SK-N-SH (cell line): ENCODE measurements at regions not wholly inside any gene's neighbourhood (a gene's known extent, or its start where the extent isn't known, plus 50 kb on each side); places are given as distances from the start of the nearest gene placed in this dataset.

ENCODE experiments used
- CTCF ChIA-PET: fragments of 300-600, 350-600 bp; formaldehyde crosslinking; extraction: SDS; loops from one replicate; lab custom pipeline; 2021; lab: Yijun Ruan, JAX
- POLR2A ChIA-PET: fragments of 350-600 bp; sonication (Branson Sonifier 250); formaldehyde crosslinking; extraction: SDS; loops from one replicate; lab custom pipeline; 2020; ENCODE audit warnings: antibody characterized with exemption, inconsistent platforms; lab: Yijun Ruan, JAX
- DNase-seq: peaks from one replicate; pipeline ENCODE4 v3.0.0; 2012
- H2AFZ ChIP-seq: fragments of 200-600 bp; sonication (generic); 2 replicates; pipeline ENCODE4 v1.8.1; 2016; ENCODE audit warnings: antibody characterized with exemption, mild to moderate bottlenecking, low read depth
- H3F3A ChIP-seq: fragments of 200-600 bp; sonication (generic); replicated peaks from 2 replicates; pipeline ENCODE3; 2016; ENCODE audit warnings: antibody characterized with exemption, mild to moderate bottlenecking; ENCODE audit not compliant: insufficient read depth
- H3K27ac ChIP-seq, 2 experiments: fragments of 200-500 bp in 1 of 2; fragments of 200-600 bp in 1 of 2; sonication (Bioruptor generic) in 1 of 2; sonication (generic), shearing (Covaris generic) in 1 of 2; 2 replicates each; pipeline versions ENCODE4 v1.5.1 to v1.6.1; 2014 to 2016; ENCODE audit warnings: low read depth in 2 of 2, inconsistent platforms in 1 of 2, low read length in 1 of 2, mild to moderate bottlenecking in 1 of 2, mixed read lengths in 1 of 2
- H3K27me3 ChIP-seq: fragments of 200-600 bp; sonication (generic), shearing (Covaris generic); 2 replicates; pipeline ENCODE4 v1.6.1; 2016; ENCODE audit warnings: mixed run types; ENCODE audit not compliant: insufficient read depth
- H3K36me3 ChIP-seq, 2 experiments: fragments of 200-500 bp in 1 of 2; fragments of 200-600 bp in 1 of 2; sonication (Bioruptor generic) in 1 of 2; sonication (generic) in 1 of 2; replicated peaks in 1 of 2; 2 replicates each; pipeline versions ENCODE3 to v1.5.1; 2014 to 2016; ENCODE audit warnings: low read length in 1 of 2, mild to moderate bottlenecking in 1 of 2; ENCODE audit not compliant: insufficient read depth in 2 of 2, control insufficient read depth in 1 of 2
- H3K4me1 ChIP-seq, 2 experiments: fragments of 200-500 bp in 1 of 2; fragments of 200-600 bp in 1 of 2; sonication (Bioruptor generic) in 1 of 2; sonication (generic), shearing (Covaris generic) in 1 of 2; 2 replicates each; pipeline versions ENCODE4 v1.5.1 to v1.6.1; 2014 to 2016; ENCODE audit warnings: low read depth in 1 of 2, low read length in 1 of 2, mixed run types in 1 of 2; ENCODE audit not compliant: insufficient read depth in 2 of 2, control insufficient read depth in 1 of 2
- H3K4me2 ChIP-seq: fragments of 200-600 bp; sonication (generic), shearing (Covaris generic); 2 replicates; pipeline ENCODE4 v1.6.1; 2017; ENCODE audit warnings: mixed run types
- H3K4me3 ChIP-seq, 2 experiments: fragments of 200-500 bp in 1 of 2; fragments of 200-600 bp in 1 of 2; sonication (Bioruptor generic) in 1 of 2; sonication (generic), shearing (Covaris generic) in 1 of 2; 2 replicates each; pipeline versions ENCODE4 v1.5.1 to v1.8.1; 2014 to 2016; ENCODE audit warnings: low read depth in 2 of 2, inconsistent platforms in 1 of 2, low read length in 1 of 2, mild to moderate bottlenecking in 1 of 2, mixed read lengths in 1 of 2, moderate library complexity in 1 of 2
- H3K79me2 ChIP-seq: fragments of 200-600 bp; sonication (generic); 2 replicates; pipeline ENCODE4 v1.8.1; 2017; ENCODE audit warnings: mild to moderate bottlenecking; ENCODE audit not compliant: insufficient read depth
- H3K9ac ChIP-seq: fragments of 200-600 bp; sonication (generic); 2 replicates; pipeline ENCODE4 v1.6.1; 2017; ENCODE audit warnings: mixed run types
- H3K9me2 ChIP-seq: fragments of 200-600 bp; sonication (generic); 2 replicates; pipeline ENCODE4 v1.6.1; 2017; ENCODE audit warnings: mixed run types
- H3K9me3 ChIP-seq: fragments of 200-600 bp; sonication (generic); 2 replicates; pipeline ENCODE4 v1.6.1; 2017; ENCODE audit warnings: mixed run types, mild to moderate bottlenecking, moderate library complexity
- H4K20me1 ChIP-seq: fragments of 200-600 bp; sonication (generic); 2 replicates; pipeline ENCODE4 v1.6.1; 2017; ENCODE audit warnings: mild to moderate bottlenecking, mixed run types; ENCODE audit not compliant: insufficient read depth
- CTCF ChIP-seq: fragments of 200-600 bp; sonication (generic); IDR thresholded peaks from 2 replicates; pipeline ENCODE4 v1.6.1; 2017; ENCODE audit warnings: antibody characterized with exemption, mild to moderate bottlenecking, moderate library complexity
- ELF1 ChIP-seq: IDR thresholded peaks from 2 replicates; pipeline ENCODE4 v1.4.0; 2012
- EP300 ChIP-seq, 2 experiments: IDR thresholded peaks; 2 replicates each; pipeline versions ENCODE4 v1.4.0 to v1.6.1; 2012; ENCODE audit warnings: borderline replicate concordance in 1 of 2, low read depth in 1 of 2, low read length in 1 of 2
- EZH2phosphoT487 ChIP-seq: fragments of 200-600 bp; sonication (generic); IDR thresholded peaks from 2 replicates; pipeline ENCODE4 v1.6.1; 2017; ENCODE audit warnings: low read depth, mixed run types, mild to moderate bottlenecking, antibody characterized with exemption, moderate library complexity, borderline replicate concordance
- FOXJ3 ChIP-seq: sonication (generic); formaldehyde crosslinking; IDR thresholded peaks from 2 replicates; pipeline ENCODE4 v1.5.1; 2020; ENCODE audit warnings: mild to moderate bottlenecking, missing genetic modification reagents
- FOXM1 ChIP-seq: IDR thresholded peaks from 2 replicates; pipeline ENCODE4 v1.4.0; 2012; ENCODE audit warnings: low read depth, mild to moderate bottlenecking
- GABPA ChIP-seq: IDR thresholded peaks from 2 replicates; pipeline ENCODE4 v1.4.0; 2012; ENCODE audit warnings: low read depth, mild to moderate bottlenecking
- GATA2 ChIP-seq: sonication (generic); formaldehyde crosslinking; IDR thresholded peaks from 2 replicates; pipeline ENCODE4 v1.5.0; 2020; ENCODE audit warnings: mild to moderate bottlenecking, missing genetic modification reagents
- JUND ChIP-seq: IDR thresholded peaks from 2 replicates; pipeline ENCODE4 v1.4.0; 2012
- MAX ChIP-seq: IDR thresholded peaks from 2 replicates; pipeline ENCODE4 v1.4.0; 2012; ENCODE audit warnings: low read depth
- MEF2A ChIP-seq: IDR thresholded peaks from 2 replicates; pipeline ENCODE4 v1.4.0; 2012; ENCODE audit warnings: low read depth, borderline replicate concordance
- POLR2AphosphoS5 ChIP-seq: IDR thresholded peaks from 2 replicates; pipeline ENCODE4 v1.6.1; 2012; ENCODE audit warnings: low read depth, low read length
- RCOR1 ChIP-seq: fragments of 150-350 bp; IDR thresholded peaks from 2 replicates; pipeline ENCODE4 v1.6.1; 2017; ENCODE audit warnings: antibody characterized with exemption, low read length
- RFX5 ChIP-seq: IDR thresholded peaks from 2 replicates; pipeline ENCODE4 v1.6.1; 2012; ENCODE audit warnings: mild to moderate bottlenecking, improper control_type of control experiment, low read length
- RXRA ChIP-seq: IDR thresholded peaks from 2 replicates; pipeline ENCODE4 v1.4.0; 2012; ENCODE audit warnings: low read depth, mild to moderate bottlenecking, borderline replicate concordance
- SIN3A ChIP-seq: IDR thresholded peaks from 2 replicates; pipeline ENCODE4 v1.6.1; 2012; ENCODE audit warnings: low read depth, mild to moderate bottlenecking, low read length, moderate library complexity, borderline replicate concordance
- YY1 ChIP-seq: IDR thresholded peaks from 2 replicates; pipeline ENCODE4 v1.4.0; 2012; ENCODE audit warnings: low read depth, mild to moderate bottlenecking
- WGBS: methylation state at CpG from one replicate; pipeline ENCODE4 v1.1.6; 2017; ENCODE audit warnings: low lambda C conversion rate; 5-methylcytosine and 5-hydroxymethylcytosine counted together
- TF ChIP-seq, protein P1 (sequence below): fragments of 150-350 bp; IDR thresholded peaks from 2 replicates; pipeline ENCODE4 v1.6.1; 2016; ENCODE audit warnings: mild to moderate bottlenecking, low read depth, low read length
- TF ChIP-seq, protein P2 (sequence below): IDR thresholded peaks from 2 replicates; pipeline ENCODE4 v1.4.0; 2012; ENCODE audit warnings: low read depth, borderline replicate concordance

- TF ChIP-seq EZH2phosphoT487 (no peak), MAX (no peak), EP300 (IDR thresholded peaks at IDR 0.05; ENCODE audit: borderline replicate concordance in 1 of 2, low read depth in 1 of 2, low read length in 1 of 2) (no peak), RXRA (no peak), YY1 (no peak), FOXJ3 (CRISPR knock-in tag) (no peak), CTCF (no peak), SIN3A (no peak), FOXM1 (no peak), GATA2 (CRISPR knock-in tag) (no peak), GABPA (no peak), RFX5 (no peak), RCOR1 (no peak), POLR2AphosphoS5 (no peak), ELF1 (no peak), JUND (no peak), MEF2A (no peak)
- TF ChIP-seq, protein P1, sequence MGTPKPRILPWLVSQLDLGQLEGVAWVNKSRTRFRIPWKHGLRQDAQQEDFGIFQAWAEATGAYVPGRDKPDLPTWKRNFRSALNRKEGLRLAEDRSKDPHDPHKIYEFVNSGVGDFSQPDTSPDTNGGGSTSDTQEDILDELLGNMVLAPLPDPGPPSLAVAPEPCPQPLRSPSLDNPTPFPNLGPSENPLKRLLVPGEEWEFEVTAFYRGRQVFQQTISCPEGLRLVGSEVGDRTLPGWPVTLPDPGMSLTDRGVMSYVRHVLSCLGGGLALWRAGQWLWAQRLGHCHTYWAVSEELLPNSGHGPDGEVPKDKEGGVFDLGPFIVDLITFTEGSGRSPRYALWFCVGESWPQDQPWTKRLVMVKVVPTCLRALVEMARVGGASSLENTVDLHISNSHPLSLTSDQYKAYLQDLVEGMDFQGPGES = no peak
- TF ChIP-seq, protein P2, sequence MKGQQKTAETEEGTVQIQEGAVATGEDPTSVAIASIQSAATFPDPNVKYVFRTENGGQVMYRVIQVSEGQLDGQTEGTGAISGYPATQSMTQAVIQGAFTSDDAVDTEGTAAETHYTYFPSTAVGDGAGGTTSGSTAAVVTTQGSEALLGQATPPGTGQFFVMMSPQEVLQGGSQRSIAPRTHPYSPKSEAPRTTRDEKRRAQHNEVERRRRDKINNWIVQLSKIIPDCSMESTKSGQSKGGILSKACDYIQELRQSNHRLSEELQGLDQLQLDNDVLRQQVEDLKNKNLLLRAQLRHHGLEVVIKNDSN = no peak
- DNase-seq = no peak
- Histone ChIP-seq H3K9me3 (no peaks in the 10 kb centered on the region), H2AFZ (no peak overlapping the region), H3K79me2 (no peaks in the 10 kb centered on the region), H3K27ac (no peak overlapping the region), H3K9me2 (no peaks in the 10 kb centered on the region), H3K4me1 (peaks cover 0 to 25% of the 10 kb centered on the region in 2 experiments; a peak in 3 of 4 replicates), H3K4me3 (no peak overlapping the region), H4K20me1 (no peaks in the 10 kb centered on the region), H3K9ac (no peak overlapping the region), H3K4me2 (no peak overlapping the region), H3F3A (peaks cover 4% of the 10 kb centered on the region), H3K27me3 (no peaks in the 10 kb centered on the region), H3K36me3 (no peaks in the 10 kb centered on the region)
- ChIA-PET CTCF (interaction anchor here (0.6 kb wide), 1 partner anchor 240 kb away, joined by 3 read pairs; no protein-coding TSS in a partner anchor), POLR2A (no interaction called here)
- WGBS = 97% methylated on average over 18 of the region's 18 CpGs
Measured at GRCh38 chr1:68373173-68373572, 76.6 kb downstream of the RPE65 start.
